Naive thymus-derived CD4-positive, alpha-beta T cell (primary cell): ENCODE measurements at regions not wholly inside any gene's neighbourhood (a gene's known extent, or its start where the extent isn't known, plus 50 kb on each side); places are given as distances from the start of the nearest gene placed in this dataset.

Source experiments
- ATAC-seq: fragments of 150-1000 bp; cut with Tn5 transposase; 2 replicates; pipeline ENCODE4 v1.10.0; 2021; ENCODE audit warnings: mild to moderate bottlenecking, moderate library complexity
- CTCF ChIA-PET: fragments of 350-600 bp; sonication (Branson Sonifier 250); formaldehyde crosslinking; loops from one replicate; lab custom pipeline; 2021; ENCODE audit warnings: antibody characterized with exemption; lab: Charles Lee
- POLR2A ChIA-PET: fragments of 350-600 bp; sonication (Branson Sonifier 250); formaldehyde crosslinking; loops from one replicate; lab custom pipeline; 2021; ENCODE audit warnings: antibody characterized with exemption, inconsistent platforms; lab: Charles Lee
- DNase-seq, 9 donors: peaks; one replicate each; pipeline versions ENCODE4 v3.0.0 to v3.0.0-alpha.2; 2020 to 2022; ENCODE audit warnings: mixed read lengths in 1 of 9
- H3K27ac ChIP-seq: one replicate; pipeline ENCODE4 v1.7.0; 2013; ENCODE audit warnings: mild to moderate bottlenecking, low read depth, low read length, moderate library complexity
- H3K27me3 ChIP-seq, 2 donors: one replicate each; pipeline ENCODE4 v1.7.0; 2013; ENCODE audit warnings: low read length in 2 of 2, mild to moderate bottlenecking in 2 of 2, moderate library complexity in 2 of 2; ENCODE audit not compliant: control insufficient read depth in 2 of 2, insufficient read depth in 2 of 2
- H3K36me3 ChIP-seq, 3 experiments: 1 replicate in 2 of 3; 2 replicates in 1 of 3; pipeline ENCODE4 v1.7.0; 2013; ENCODE audit warnings: low read length in 3 of 3, mild to moderate bottlenecking in 3 of 3, moderate library complexity in 1 of 3; ENCODE audit not compliant: insufficient read depth in 3 of 3, control insufficient read depth in 2 of 3
- H3K4me1 ChIP-seq, 2 donors: one replicate each; pipeline ENCODE4 v1.7.0; 2013; ENCODE audit warnings: low read length in 2 of 2, mild to moderate bottlenecking in 2 of 2, moderate library complexity in 1 of 2; ENCODE audit not compliant: control insufficient read depth in 2 of 2, insufficient read depth in 2 of 2
- H3K4me3 ChIP-seq: 2 replicates; pipeline ENCODE4 v1.7.0; 2013; ENCODE audit warnings: mild to moderate bottlenecking, low read length
- H3K9me3 ChIP-seq, 3 experiments: 1 replicate in 2 of 3; 2 replicates in 1 of 3; pipeline ENCODE4 v1.7.0; 2013; ENCODE audit warnings: low read length in 3 of 3; ENCODE audit not compliant: control insufficient read depth in 2 of 3
- H3K27ac Mint-ChIP-seq, 9 donors: one replicate each; pipeline ENCODE4 v1.8.0; 2020 to 2022; ENCODE audit warnings: mixed read lengths in 9 of 9, mild to moderate bottlenecking in 8 of 9, moderate library complexity in 5 of 9, inconsistent platforms in 2 of 9
- H3K27me3 Mint-ChIP-seq, 5 donors: one replicate each; pipeline ENCODE4 v1.8.0; 2021 to 2022; ENCODE audit warnings: mixed read lengths in 5 of 5, mild to moderate bottlenecking in 1 of 5
- H3K36me3 Mint-ChIP-seq, 5 donors: one replicate each; pipeline ENCODE4 v1.8.0; 2020 to 2022; ENCODE audit warnings: mixed read lengths in 5 of 5, mild to moderate bottlenecking in 3 of 5, inconsistent platforms in 1 of 5
- H3K4me1 Mint-ChIP-seq, 7 donors: one replicate each; pipeline ENCODE4 v1.8.0; 2020 to 2022; ENCODE audit warnings: mixed read lengths in 7 of 7, mild to moderate bottlenecking in 3 of 7, inconsistent platforms in 1 of 7
- H3K4me3 Mint-ChIP-seq, 10 donors: one replicate each; pipeline ENCODE4 v1.8.0; 2020 to 2022; ENCODE audit warnings: mild to moderate bottlenecking in 10 of 10, mixed read lengths in 10 of 10, moderate library complexity in 6 of 10, inconsistent platforms in 2 of 10
- H3K9me3 Mint-ChIP-seq, 11 donors: one replicate each; pipeline ENCODE4 v1.8.0; 2020 to 2022; ENCODE audit warnings: mixed read lengths in 11 of 11, mild to moderate bottlenecking in 4 of 11, inconsistent platforms in 1 of 11, moderate library complexity in 1 of 11
- intact Hi-C, 2 donors: fragments of 100-400 bp; cut with micrococcal nuclease; formaldehyde crosslinking; loops; one replicate each; pipeline ENCODE4 v1.15.1; 2023

GRCh38 chr9:79056041-79056440, 515.7 kb upstream of the TLE4 start:
- POLR2A ChIA-PET = no interaction called here
- no peak for ATAC-seq
- no peak overlapping the region for H3K27ac ChIP-seq
- H3K27ac Mint-ChIP-seq = no peak overlapping the region
- intact Hi-C loops = no loop called here
- no peaks in the 10 kb centered on the region for H3K36me3 Mint-ChIP-seq
- peaks cover 0 to 10% (median 0%) of the 10 kb centered on the region in 5 donors for H3K27me3 Mint-ChIP-seq
- H3K27me3 ChIP-seq = no peaks in the 10 kb centered on the region
- H3K9me3 ChIP-seq = no peaks in the 10 kb centered on the region
- peaks cover 0 to 16% (median 3%) of the 10 kb centered on the region in 11 donors for H3K9me3 Mint-ChIP-seq
- CTCF ChIA-PET = no interaction called here
- H3K4me1 Mint-ChIP-seq = no peaks in the 10 kb centered on the region
- H3K4me3 ChIP-seq = no peak overlapping the region
- H3K36me3 ChIP-seq = no peaks in the 10 kb centered on the region
- DNase-seq = no peak
- H3K4me1 ChIP-seq = no peaks in the 10 kb centered on the region
- H3K4me3 Mint-ChIP-seq = no peak overlapping the region

GRCh38 chr9:79057576-79057975, 514.2 kb upstream of the TLE4 start:
- Histone ChIP-seq H3K9me3 (no peaks in the 10 kb centered on the region), H3K36me3 (no peaks in the 10 kb centered on the region), H3K4me1 (no peaks in the 10 kb centered on the region), H3K4me3 (no peak overlapping the region), H3K27ac (no peak overlapping the region), H3K27me3 (no peaks in the 10 kb centered on the region)
- no peaks in the 10 kb centered on the region for H3K36me3 Mint-ChIP-seq
- intact Hi-C loops = no loop called here
- CTCF ChIA-PET = no interaction called here
- H3K27ac Mint-ChIP-seq = no peak overlapping the region
- H3K4me1 Mint-ChIP-seq = no peaks in the 10 kb centered on the region
- H3K4me3 Mint-ChIP-seq = no peak overlapping the region
- DNase-seq = no peak
- POLR2A ChIA-PET = no interaction called here
- H3K27me3 Mint-ChIP-seq = peaks cover 0 to 1% (median 0%) of the 10 kb centered on the region in 5 donors
- no peak for ATAC-seq
- H3K9me3 Mint-ChIP-seq = peaks cover 0 to 16% (median 3%) of the 10 kb centered on the region in 11 donors

GRCh38 chr9:79060766-79061165, 511.0 kb upstream of the TLE4 start:
- H3K27ac ChIP-seq = no peak overlapping the region
- H3K9me3 ChIP-seq = no peaks in the 10 kb centered on the region
- H3K36me3 ChIP-seq = no peaks in the 10 kb centered on the region
- H3K4me3 Mint-ChIP-seq = no peak overlapping the region
- H3K27me3 ChIP-seq = no peaks in the 10 kb centered on the region
- no peaks in the 10 kb centered on the region for H3K36me3 Mint-ChIP-seq
- H3K27ac Mint-ChIP-seq = no peak overlapping the region
- intact Hi-C loops = no loop called here
- CTCF ChIA-PET = no interaction called here
- no peak overlapping the region for H3K4me3 ChIP-seq
- DNase-seq = no peak
- POLR2A ChIA-PET = no interaction called here
- H3K4me1 Mint-ChIP-seq = no peaks in the 10 kb centered on the region
- no peak for ATAC-seq
- peaks cover 0 to 2% (median 0%) of the 10 kb centered on the region in 5 donors for H3K27me3 Mint-ChIP-seq
- H3K4me1 ChIP-seq = no peaks in the 10 kb centered on the region
- peaks cover 0 to 16% (median 3%) of the 10 kb centered on the region in 11 donors for H3K9me3 Mint-ChIP-seq

- no peaks in the 10 kb centered on the region for H3K9me3 ChIP-seq
- H3K27ac ChIP-seq = no peak overlapping the region
- H3K36me3 Mint-ChIP-seq = no peaks in the 10 kb centered on the region
- H3K4me1 ChIP-seq = no peaks in the 10 kb centered on the region
- no peaks in the 10 kb centered on the region for H3K36me3 ChIP-seq
- DNase-seq = no peak
- no peak overlapping the region for H3K27ac Mint-ChIP-seq
- no peaks in the 10 kb centered on the region for H3K27me3 ChIP-seq
- no peaks in the 10 kb centered on the region for H3K4me1 Mint-ChIP-seq
- no peak for ATAC-seq
- CTCF ChIA-PET = no interaction called here
- peaks cover 0 to 2% (median 0%) of the 10 kb centered on the region in 5 donors for H3K27me3 Mint-ChIP-seq
- H3K9me3 Mint-ChIP-seq = peaks cover 0 to 16% (median 2%) of the 10 kb centered on the region in 11 donors
- intact Hi-C loops = no loop called here
- no peak overlapping the region for H3K4me3 Mint-ChIP-seq
- POLR2A ChIA-PET = no interaction called here
- H3K4me3 ChIP-seq = no peak overlapping the region
Observed at GRCh38 chr9:79061752-79062616, 509.8 kb upstream of the TLE4 start.

GRCh38 chr9:79073201-79073600, 498.6 kb upstream of the TLE4 start:
- H3K36me3 Mint-ChIP-seq = no peaks in the 10 kb centered on the region
- DNase-seq (no peak), ATAC-seq (no peak)

GRCh38 chr9:79080536-79080935, 491.2 kb upstream of the TLE4 start:
- peaks cover 0 to 14% (median 5%) of the 10 kb centered on the region in 11 donors for H3K9me3 Mint-ChIP-seq
- Histone ChIP-seq H3K36me3 (no peaks in the 10 kb centered on the region), H3K9me3 (no peaks in the 10 kb centered on the region), H3K27ac (no peak overlapping the region), H3K27me3 (no peaks in the 10 kb centered on the region), H3K4me1 (no peaks in the 10 kb centered on the region), H3K4me3 (no peak overlapping the region)
- POLR2A ChIA-PET = no interaction called here
- CTCF ChIA-PET = no interaction called here
- no peak overlapping the region for H3K27ac Mint-ChIP-seq
- intact Hi-C loops = no loop called here
- H3K27me3 Mint-ChIP-seq = no peaks in the 10 kb centered on the region
- H3K4me1 Mint-ChIP-seq = no peaks in the 10 kb centered on the region
- no peaks in the 10 kb centered on the region for H3K36me3 Mint-ChIP-seq
- DNase-seq = no peak
- no peak for ATAC-seq
- no peak overlapping the region for H3K4me3 Mint-ChIP-seq

More at GRCh38 chr9:79073201-79073600, 498.6 kb upstream of the TLE4 start:
- ChIA-PET CTCF (no interaction called here), POLR2A (no interaction called here)
- Mint-ChIP-seq H3K4me3 (no peak overlapping the region), H3K27ac (no peak overlapping the region), H3K9me3 (peaks cover 0 to 11% (median 3%) of the 10 kb centered on the region in 11 donors), H3K27me3 (no peaks in the 10 kb centered on the region), H3K4me1 (no peaks in the 10 kb centered on the region)
- Histone ChIP-seq H3K9me3 (no peaks in the 10 kb centered on the region), H3K27ac (no peak overlapping the region), H3K36me3 (no peaks in the 10 kb centered on the region), H3K4me3 (no peak overlapping the region), H3K4me1 (no peaks in the 10 kb centered on the region), H3K27me3 (no peaks in the 10 kb centered on the region)
- intact Hi-C loops = no loop called here

- ChIA-PET CTCF (no interaction called here), POLR2A (no interaction called here)
- Mint-ChIP-seq H3K36me3 (no peaks in the 10 kb centered on the region), H3K4me1 (no peaks in the 10 kb centered on the region), H3K27ac (no peak overlapping the region), H3K4me3 (no peak overlapping the region), H3K9me3 (peaks cover 0 to 16% (median 2%) of the 10 kb centered on the region in 11 donors), H3K27me3 (no peaks in the 10 kb centered on the region)
- intact Hi-C loops = no loop called here
- Histone ChIP-seq H3K4me1 (no peaks in the 10 kb centered on the region), H3K36me3 (no peaks in the 10 kb centered on the region), H3K27ac (no peak overlapping the region), H3K4me3 (no peak overlapping the region), H3K9me3 (no peaks in the 10 kb centered on the region), H3K27me3 (no peaks in the 10 kb centered on the region)
- DNase-seq (no peak), ATAC-seq (no peak)
Observed at GRCh38 chr9:79083621-79084020, 488.1 kb upstream of the TLE4 start.
